ENCODE measurements at regions not wholly inside any gene's neighbourhood (a gene's known extent, or its start where the extent isn't known, plus 50 kb on each side); places are given as distances from the start of the nearest gene placed in this dataset.

GRCh38 chr14:97916100-97916499, 1118.9 kb downstream of the VRK1 start:
- DNase-seq: no peak

- DNase-seq: no peak
Measured at GRCh38 chr14:97916669-97917568, 1119.7 kb downstream of the VRK1 start.

- DNase-seq: no peak
Measured at GRCh38 chr14:97920201-97920600, 1123.0 kb downstream of the VRK1 start.

GRCh38 chr14:97921296-97921695, 1124.1 kb downstream of the VRK1 start:
- DNase-seq: no peak

GRCh38 chr14:97924922-97925613, 1127.9 kb downstream of the VRK1 start:
- DNase-seq: no peak

GRCh38 chr14:97930166-97930565, 1133.0 kb downstream of the VRK1 start:
- no peak for DNase-seq

- no peak for DNase-seq
Measured at GRCh38 chr14:97931273-97931672, 1134.1 kb downstream of the VRK1 start.

- DNase-seq: no peak
Measured at GRCh38 chr14:97942921-97943320, 1145.7 kb downstream of the VRK1 start.

- no peak for DNase-seq
Measured at GRCh38 chr14:97943619-97944018, 1146.4 kb downstream of the VRK1 start.

- DNase-seq: no peak
Measured at GRCh38 chr14:97944380-97944779, 1147.2 kb downstream of the VRK1 start.

- DNase-seq: no peak
Measured at GRCh38 chr14:97945631-97946030, 1148.4 kb downstream of the VRK1 start.

GRCh38 chr14:97946240-97946639, 1149.1 kb downstream of the VRK1 start:
- DNase-seq: no peak

- no peak for DNase-seq
Measured at GRCh38 chr14:97946641-97947040, 1149.5 kb downstream of the VRK1 start.

GRCh38 chr14:97948841-97949240, 1151.7 kb downstream of the VRK1 start:
- DNase-seq: no peak

- no peak for DNase-seq
Measured at GRCh38 chr14:97956581-97957340, 1159.6 kb downstream of the VRK1 start.

GRCh38 chr14:97959251-97959650, 1162.1 kb downstream of the VRK1 start:
- DNase-seq: no peak

- DNase-seq: no peak
Measured at GRCh38 chr14:97960436-97960835, 1163.3 kb downstream of the VRK1 start.

- DNase-seq: no peak
Measured at GRCh38 chr14:97970222-97970621, 1173.0 kb downstream of the VRK1 start.

- DNase-seq: no peak
Measured at GRCh38 chr14:97975216-97975615, 1178.0 kb downstream of the VRK1 start.

- no peak for DNase-seq
Measured at GRCh38 chr14:97975962-97976361, 1178.8 kb downstream of the VRK1 start.

GRCh38 chr14:97976861-97977260, 1179.7 kb downstream of the VRK1 start:
- DNase-seq: no peak

GRCh38 chr14:97977651-97978261, 1180.6 kb downstream of the VRK1 start:
- peak; percentile 52 for DNase-seq

- DNase-seq: peak; percentile 28
Measured at GRCh38 chr14:97978341-97978740, 1181.2 kb downstream of the VRK1 start.

Measured in RPMI8226 (cell line).